ENCODE measurements at regions not wholly inside any gene's neighbourhood (a gene's known extent, or its start where the extent isn't known, plus 50 kb on each side); places are given as distances from the start of the nearest gene placed in this dataset.

- no peak overlapping the region for H3K27ac Mint-ChIP-seq (ENCODE audit: unreplicated experiment)
- H2AFZ ChIP-seq (ENCODE audit: low read depth, low read length) = no peak overlapping the region
- H3K27me3 ChIP-seq (ENCODE audit: insufficient read depth, low read length) = no peaks in the 10 kb centered on the region
- H3K4me1 Mint-ChIP-seq (ENCODE audit: low read depth, unreplicated experiment) = no peaks in the 10 kb centered on the region
- H3K9me3 ChIP-seq (ENCODE audit: insufficient read depth, low read depth, low read length) = no peaks in the 10 kb centered on the region
- no peak overlapping the region for H3K27ac ChIP-seq (ENCODE audit: low read depth, low read length)
- H3K79me2 ChIP-seq (ENCODE audit: insufficient read depth, low read length) = no peaks in the 10 kb centered on the region
- no peaks in the 10 kb centered on the region for H3K36me3 Mint-ChIP-seq (ENCODE audit: low read depth, unreplicated experiment)
- H3K9me3 Mint-ChIP-seq (ENCODE audit: unreplicated experiment) = no peaks in the 10 kb centered on the region
- no peaks in the 10 kb centered on the region for H3K4me1 ChIP-seq (ENCODE audit: insufficient read depth, low read length)
- H3K4me3 Mint-ChIP-seq (ENCODE audit: unreplicated experiment) = no peak overlapping the region
- DNase-seq (ENCODE audit: low read depth) = no peak
- H3K4me2 ChIP-seq (ENCODE audit: low read length) = no peak overlapping the region
- TF ChIP-seq CTCF (IDR thresholded peaks at IDR 0.05; ENCODE audit: insufficient read depth, low read depth, low read length) (no peak), EZH2 (IDR thresholded peaks at IDR 0.05; ENCODE audit: insufficient read depth, low read length) (no peak)
- no peak for FAIRE-seq
- no peaks in the 10 kb centered on the region for H3K27me3 Mint-ChIP-seq (ENCODE audit: low read depth, unreplicated experiment)
- H4K20me1 ChIP-seq (ENCODE audit: insufficient read depth, low read length) = no peaks in the 10 kb centered on the region
- no peak overlapping the region for H3K4me3 ChIP-seq (ENCODE audit: insufficient read depth, low read depth, low read length)
- H3K36me3 ChIP-seq (ENCODE audit: insufficient read depth, low read length) = no peaks in the 10 kb centered on the region
- no peak overlapping the region for H3K9ac ChIP-seq (ENCODE audit: low read length)
Measured at GRCh38 chr18:6465281-6465680, 50.6 kb upstream of the L3MBTL4 start.

DNA sequence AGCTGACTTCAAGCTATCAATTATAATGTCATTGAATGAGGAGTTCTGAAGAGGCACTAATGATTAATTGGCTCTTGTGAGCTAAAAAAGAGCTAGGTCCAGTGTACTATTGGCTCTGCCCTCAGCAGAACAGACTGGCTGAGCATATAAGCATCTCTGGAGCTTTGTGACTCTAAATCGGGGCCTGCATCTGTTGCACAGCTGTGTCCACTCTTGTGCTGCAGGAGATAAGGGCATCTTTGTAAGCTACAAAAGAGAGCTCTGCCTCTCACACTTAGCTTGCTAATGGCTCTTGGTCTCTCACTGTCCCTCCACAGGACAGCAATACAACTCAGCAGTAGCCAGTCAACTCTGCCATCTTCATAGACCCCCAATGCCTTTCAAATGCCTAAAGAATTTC is 61.5 kb upstream of the L3MBTL4 start:
- Mint-ChIP-seq H3K27me3 (ENCODE audit: low read depth, unreplicated experiment) (peaks cover 6% of the 10 kb centered on the region), H3K36me3 (ENCODE audit: low read depth, unreplicated experiment) (peaks cover 1% of the 10 kb centered on the region), H3K4me1 (ENCODE audit: low read depth, unreplicated experiment) (no peaks in the 10 kb centered on the region), H3K9me3 (ENCODE audit: unreplicated experiment) (no peaks in the 10 kb centered on the region), H3K4me3 (ENCODE audit: unreplicated experiment) (no peak overlapping the region), H3K27ac (ENCODE audit: unreplicated experiment) (no peak overlapping the region)
- FAIRE-seq (no peak), DNase-seq (ENCODE audit: low read depth) (no peak)
- H2AFZ ChIP-seq (ENCODE audit: low read depth, low read length) = no peak overlapping the region
- H3K4me3 ChIP-seq (ENCODE audit: insufficient read depth, low read depth, low read length) = no peak overlapping the region
- H3K4me1 ChIP-seq (ENCODE audit: insufficient read depth, low read length) = no peaks in the 10 kb centered on the region
- no peaks in the 10 kb centered on the region for H3K9me3 ChIP-seq (ENCODE audit: insufficient read depth, low read depth, low read length)
- H4K20me1 ChIP-seq (ENCODE audit: insufficient read depth, low read length) = no peaks in the 10 kb centered on the region
- TF ChIP-seq CTCF (IDR thresholded peaks at IDR 0.05; ENCODE audit: insufficient read depth, low read depth, low read length) (no peak), EZH2 (IDR thresholded peaks at IDR 0.05; ENCODE audit: insufficient read depth, low read length) (no peak)
- no peaks in the 10 kb centered on the region for H3K36me3 ChIP-seq (ENCODE audit: insufficient read depth, low read length)
- H3K27ac ChIP-seq (ENCODE audit: low read depth, low read length) = no peak overlapping the region
- H3K4me2 ChIP-seq (ENCODE audit: low read length) = no peak overlapping the region
- H3K9ac ChIP-seq (ENCODE audit: low read length) = no peak overlapping the region
- no peaks in the 10 kb centered on the region for H3K27me3 ChIP-seq (ENCODE audit: insufficient read depth, low read length)
- no peaks in the 10 kb centered on the region for H3K79me2 ChIP-seq (ENCODE audit: insufficient read depth, low read length)

DNA sequence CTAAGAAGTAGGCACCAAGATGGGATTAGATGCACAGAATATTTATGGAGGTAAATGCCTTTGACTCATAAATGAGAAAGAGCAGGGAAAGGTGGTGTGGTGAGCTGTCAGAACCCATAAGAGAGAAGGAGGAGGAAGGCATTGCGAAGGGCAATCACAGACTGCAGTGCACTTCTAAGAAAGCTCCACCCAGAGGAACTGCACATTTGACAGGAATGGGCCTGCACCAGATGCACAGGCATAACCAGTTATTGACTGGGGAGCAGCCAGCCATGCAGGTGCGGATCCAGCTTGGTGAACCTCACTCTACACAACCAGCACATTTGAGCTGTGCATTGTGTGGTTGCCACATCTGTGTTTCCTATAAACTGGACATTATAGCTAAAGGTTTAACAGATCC is 62.2 kb upstream of the L3MBTL4 start:
- H3K4me1 Mint-ChIP-seq (ENCODE audit: low read depth, unreplicated experiment) = no peaks in the 10 kb centered on the region

More for the DNA sequence above, 62.2 kb upstream of the L3MBTL4 start:
- H3K27me3 Mint-ChIP-seq (ENCODE audit: low read depth, unreplicated experiment) = peaks cover 6% of the 10 kb centered on the region
- Histone ChIP-seq H3K4me3 (ENCODE audit: insufficient read depth, low read depth, low read length) (no peak overlapping the region), H3K4me1 (ENCODE audit: insufficient read depth, low read length) (no peaks in the 10 kb centered on the region), H3K9ac (ENCODE audit: low read length) (no peak overlapping the region), H3K4me2 (ENCODE audit: low read length) (no peak overlapping the region), H4K20me1 (ENCODE audit: insufficient read depth, low read length) (no peaks in the 10 kb centered on the region), H3K27ac (ENCODE audit: low read depth, low read length) (no peak overlapping the region), H3K36me3 (ENCODE audit: insufficient read depth, low read length) (no peaks in the 10 kb centered on the region), H2AFZ (ENCODE audit: low read depth, low read length) (no peak overlapping the region), H3K9me3 (ENCODE audit: insufficient read depth, low read depth, low read length) (no peaks in the 10 kb centered on the region), H3K79me2 (ENCODE audit: insufficient read depth, low read length) (no peaks in the 10 kb centered on the region), H3K27me3 (ENCODE audit: insufficient read depth, low read length) (no peaks in the 10 kb centered on the region)
- H3K27ac Mint-ChIP-seq (ENCODE audit: unreplicated experiment) = no peak overlapping the region
- H3K4me3 Mint-ChIP-seq (ENCODE audit: unreplicated experiment) = no peak overlapping the region
- no peaks in the 10 kb centered on the region for H3K9me3 Mint-ChIP-seq (ENCODE audit: unreplicated experiment)
- FAIRE-seq (no peak), DNase-seq (ENCODE audit: low read depth) (no peak)
- H3K36me3 Mint-ChIP-seq (ENCODE audit: low read depth, unreplicated experiment) = peaks cover 1% of the 10 kb centered on the region
- TF ChIP-seq EZH2 (IDR thresholded peaks at IDR 0.05; ENCODE audit: insufficient read depth, low read length) = no peak
- no peak for TF ChIP-seq CTCF (IDR thresholded peaks at IDR 0.05; ENCODE audit: insufficient read depth, low read depth, low read length)
